ENCODE measurements at regions not wholly inside any gene's neighbourhood (a gene's known extent, or its start where the extent isn't known, plus 50 kb on each side); places are given as distances from the start of the nearest gene placed in this dataset.

- Histone ChIP-seq H3K4me3 (no peak overlapping the region), H3K9me3 (no peaks in the 10 kb centered on the region), H3K27me3 (peaks cover 11% of the 10 kb centered on the region; the same call in 1 of the 2 replicates), H3K36me3 (no peaks in the 10 kb centered on the region)
- DNase-seq = no peak
These were observed 106.1 kb upstream of the HABP2 start for GRCh38 chr10:113446739-113447138.

- no peak overlapping the region for H3K4me3 ChIP-seq
- H3K9me3 ChIP-seq = no peaks in the 10 kb centered on the region
- no peak for DNase-seq
- H3K36me3 ChIP-seq = no peaks in the 10 kb centered on the region
- peaks cover 11% of the 10 kb centered on the region; the same call in 1 of the 2 replicates for H3K27me3 ChIP-seq
These were observed 105.6 kb upstream of the HABP2 start for GRCh38 chr10:113447278-113447677.

- DNase-seq = no peak
- H3K9me3 ChIP-seq = no peaks in the 10 kb centered on the region
- no peak overlapping the region for H3K4me3 ChIP-seq
- H3K27me3 ChIP-seq = peaks cover 11% of the 10 kb centered on the region; the same call in 1 of the 2 replicates
- no peaks in the 10 kb centered on the region for H3K36me3 ChIP-seq
These were observed 103.7 kb upstream of the HABP2 start for GRCh38 chr10:113449006-113449695.

- Histone ChIP-seq H3K27me3 (peaks cover 11% of the 10 kb centered on the region; the same call in 1 of the 2 replicates), H3K36me3 (no peaks in the 10 kb centered on the region), H3K9me3 (no peaks in the 10 kb centered on the region), H3K4me3 (no peak overlapping the region)
- DNase-seq = no peak
These were observed 102.6 kb upstream of the HABP2 start for GRCh38 chr10:113450046-113450804.

- no peaks in the 10 kb centered on the region for H3K36me3 ChIP-seq
- no peak overlapping the region for H3K4me3 ChIP-seq
- H3K27me3 ChIP-seq = peaks cover 11% of the 10 kb centered on the region; the same call in 1 of the 2 replicates
- no peaks in the 10 kb centered on the region for H3K9me3 ChIP-seq
- no peak for DNase-seq
These were observed 101.9 kb upstream of the HABP2 start for GRCh38 chr10:113450906-113451305.

- no peaks in the 10 kb centered on the region for H3K36me3 ChIP-seq
- no peak for DNase-seq
- H3K4me3 ChIP-seq = no peak overlapping the region
- peaks cover 11% of the 10 kb centered on the region; the same call in 1 of the 2 replicates for H3K27me3 ChIP-seq
- no peaks in the 10 kb centered on the region for H3K9me3 ChIP-seq
These were observed 100.6 kb upstream of the HABP2 start for GRCh38 chr10:113452146-113452845.

GRCh38 chr10:113453351-113453750 is 99.5 kb upstream of the HABP2 start:
- no peaks in the 10 kb centered on the region for H3K9me3 ChIP-seq
- DNase-seq = no peak
- H3K4me3 ChIP-seq = no peak overlapping the region
- peaks cover 4% of the 10 kb centered on the region; the same call in 1 of the 2 replicates for H3K27me3 ChIP-seq
- H3K36me3 ChIP-seq = no peaks in the 10 kb centered on the region

- no peaks in the 10 kb centered on the region for H3K9me3 ChIP-seq
- H3K4me3 ChIP-seq = no peak overlapping the region
- DNase-seq = peak; percentile 12
- 0 out of 2 replicates have a peak, but pooled peaks cover 2% of the 10 kb centered on the region for H3K27me3 ChIP-seq
- H3K36me3 ChIP-seq = no peaks in the 10 kb centered on the region
These were observed 98.4 kb upstream of the HABP2 start for GRCh38 chr10:113454341-113455061.

- H3K4me3 ChIP-seq = no peak overlapping the region
- H3K9me3 ChIP-seq = no peaks in the 10 kb centered on the region
- no peaks in the 10 kb centered on the region for H3K36me3 ChIP-seq
- no peaks in the 10 kb centered on the region for H3K27me3 ChIP-seq
- DNase-seq = no peak
These were observed 96.9 kb upstream of the HABP2 start for GRCh38 chr10:113455947-113456346.

GRCh38 chr10:113456741-113457140 is 96.1 kb upstream of the HABP2 start:
- H3K27me3 ChIP-seq = no peaks in the 10 kb centered on the region

GRCh38 chr10:113457408-113457807 is 95.4 kb upstream of the HABP2 start:
- Histone ChIP-seq H3K36me3 (no peaks in the 10 kb centered on the region), H3K9me3 (no peaks in the 10 kb centered on the region), H3K27me3 (no peaks in the 10 kb centered on the region; the same call in 1 of the 2 replicates), H3K4me3 (no peak overlapping the region)
- no peak for DNase-seq

More at GRCh38 chr10:113456741-113457140, 96.1 kb upstream of the HABP2 start:
- no peak for DNase-seq
- Histone ChIP-seq H3K36me3 (no peaks in the 10 kb centered on the region), H3K9me3 (no peaks in the 10 kb centered on the region), H3K4me3 (no peak overlapping the region)

- H3K36me3 ChIP-seq = no peaks in the 10 kb centered on the region
- peaks cover 7% of the 10 kb centered on the region for H3K27me3 ChIP-seq
- no peak for DNase-seq
- H3K4me3 ChIP-seq = no peak overlapping the region
- H3K9me3 ChIP-seq = no peaks in the 10 kb centered on the region
These were observed 94.4 kb upstream of the HABP2 start for GRCh38 chr10:113458451-113458850.

- H3K9me3 ChIP-seq = no peaks in the 10 kb centered on the region
- DNase-seq = no peak
- H3K36me3 ChIP-seq = no peaks in the 10 kb centered on the region
- H3K27me3 ChIP-seq = peaks cover 7% of the 10 kb centered on the region
- H3K4me3 ChIP-seq = no peak overlapping the region
These were observed 93.9 kb upstream of the HABP2 start for GRCh38 chr10:113458944-113459343.

GRCh38 chr10:113459626-113460280 is 93.1 kb upstream of the HABP2 start:
- no peak for DNase-seq
- Histone ChIP-seq H3K9me3 (no peaks in the 10 kb centered on the region), H3K4me3 (no peak overlapping the region), H3K27me3 (peaks cover 7% of the 10 kb centered on the region), H3K36me3 (no peaks in the 10 kb centered on the region)

- H3K27me3 ChIP-seq = peaks cover 7% of the 10 kb centered on the region
- no peaks in the 10 kb centered on the region for H3K9me3 ChIP-seq
- no peak overlapping the region for H3K4me3 ChIP-seq
- H3K36me3 ChIP-seq = no peaks in the 10 kb centered on the region
- no peak for DNase-seq
These were observed 89.8 kb upstream of the HABP2 start for GRCh38 chr10:113463083-113463482.

GRCh38 chr10:113463777-113464176 is 89.1 kb upstream of the HABP2 start:
- peaks cover 7% of the 10 kb centered on the region for H3K27me3 ChIP-seq
- H3K4me3 ChIP-seq = no peak overlapping the region
- H3K9me3 ChIP-seq = no peaks in the 10 kb centered on the region
- H3K36me3 ChIP-seq = no peaks in the 10 kb centered on the region
- DNase-seq = no peak

Data from MG63 (cell line).